Stimulated activated CD8-positive, alpha-beta memory T cell treated with anti-CD3 and anti-CD28 coated beads, Interleukin-15, amount 100 ng/mL, for 4 hours (primary cell): ENCODE measurements at regions not wholly inside any gene's neighbourhood (a gene's known extent, or its start where the extent isn't known, plus 50 kb on each side); places are given as distances from the start of the nearest gene placed in this dataset.
"Not testable (repeated sequence)": the region's sequence is repeated elsewhere in the genome, so short reads cannot be mapped to it uniquely, and the experiment has no call there.

Experiments used
- DNase-seq, 2 donors: peaks; one replicate each; pipeline ENCODE4 v3.0.0-alpha.2; 2020; ENCODE audit warnings: low read depth in 2 of 2

DNA sequence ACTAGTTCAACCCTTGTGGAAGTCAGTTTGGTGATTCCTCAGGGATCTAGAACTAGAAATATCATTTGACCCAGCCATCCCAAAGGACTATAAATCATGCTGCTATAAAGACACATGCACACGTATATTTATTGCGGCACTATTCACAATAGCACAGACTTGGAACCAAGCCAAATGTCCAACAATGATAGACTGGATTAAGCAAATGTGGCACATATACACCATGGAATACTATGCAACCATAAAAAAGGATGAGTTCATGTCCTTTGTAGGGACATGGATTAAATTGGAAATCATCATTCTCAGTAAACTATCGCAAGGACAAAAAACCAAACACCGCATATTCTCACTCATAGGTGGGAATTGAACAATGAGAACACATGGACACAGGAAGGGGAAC is 157.8 kb downstream of the MSN start:
- not testable (repeated sequence) for DNase-seq

DNA sequence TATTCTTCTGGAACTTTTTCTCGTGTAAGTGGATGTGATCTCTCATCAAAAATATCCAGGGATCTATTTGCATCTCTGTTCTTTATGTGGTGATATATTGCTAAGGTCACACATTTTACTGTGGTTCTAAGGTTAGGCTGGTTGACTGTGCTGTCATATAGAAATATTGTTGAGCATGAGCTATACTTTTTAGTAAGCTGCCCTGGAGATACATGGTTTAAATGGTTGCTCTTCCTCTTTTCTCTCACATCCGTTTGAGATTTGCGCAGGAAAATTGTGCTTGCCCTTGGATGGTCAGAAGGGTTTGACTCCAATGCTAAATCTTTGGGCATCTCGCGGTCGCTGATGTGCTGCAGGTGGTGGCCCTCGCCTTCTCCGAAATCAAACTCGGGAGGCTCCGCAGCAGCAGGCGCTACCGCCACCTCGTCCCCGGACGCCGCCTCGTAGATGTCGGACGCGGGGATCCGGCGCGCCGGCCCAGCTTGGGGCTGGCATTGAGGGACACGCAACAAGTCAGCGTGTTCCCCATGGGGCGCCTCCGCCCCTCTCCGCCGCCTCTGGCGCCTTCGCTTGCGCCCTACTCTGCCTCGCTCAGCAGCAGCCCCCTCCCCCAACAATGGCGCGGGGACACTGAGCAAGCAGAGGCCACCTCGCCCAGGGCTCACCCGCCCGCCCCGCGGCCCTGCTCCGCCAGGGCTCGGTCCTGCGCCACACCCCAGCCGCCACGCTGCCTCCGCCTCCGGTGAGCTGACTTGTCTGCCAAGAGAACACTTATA is 154.5 kb downstream of the MSN start:
- DNase-seq, result peak in 1 of 2 donors; percentile 4

DNA sequence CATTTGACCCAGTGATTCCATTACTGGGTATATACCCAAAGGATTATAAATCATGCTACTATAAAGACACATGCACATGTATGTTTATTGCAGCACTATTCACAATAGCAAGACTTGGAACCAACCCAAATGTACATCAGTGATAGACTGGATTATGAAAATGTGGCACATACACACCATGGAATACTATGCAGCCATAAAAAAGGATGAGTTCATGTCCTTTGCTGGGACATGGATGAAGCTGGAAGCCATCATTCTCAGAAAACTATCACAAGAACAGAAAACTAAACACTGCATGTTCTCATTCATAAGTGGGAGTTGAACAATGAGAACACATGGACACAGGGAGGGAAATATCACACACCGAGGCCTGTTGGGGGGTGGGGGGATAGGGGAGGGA is 152.5 kb downstream of the MSN start:
- DNase-seq, result not testable (repeated sequence)

DNA sequence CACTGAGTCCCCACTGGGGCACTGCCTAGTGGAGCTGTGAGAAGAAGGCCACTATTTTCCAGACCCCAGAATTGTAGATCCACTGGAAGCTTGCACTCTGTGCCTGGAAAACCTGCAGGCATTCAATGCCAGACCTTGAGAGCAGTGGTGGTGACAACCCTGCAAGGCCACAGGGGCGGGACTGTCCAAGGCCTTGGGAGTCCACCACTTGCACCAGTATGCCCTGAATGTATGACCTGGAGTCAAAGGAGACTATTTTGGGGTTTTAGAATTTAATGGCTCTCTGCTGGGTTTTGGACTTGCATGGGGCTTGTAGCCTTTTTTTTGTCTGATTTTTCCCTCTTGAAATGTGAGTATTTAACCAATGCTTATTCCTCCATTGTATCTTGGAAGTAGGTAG is 145.8 kb downstream of the MSN start:
- DNase-seq, result no peak

DNA sequence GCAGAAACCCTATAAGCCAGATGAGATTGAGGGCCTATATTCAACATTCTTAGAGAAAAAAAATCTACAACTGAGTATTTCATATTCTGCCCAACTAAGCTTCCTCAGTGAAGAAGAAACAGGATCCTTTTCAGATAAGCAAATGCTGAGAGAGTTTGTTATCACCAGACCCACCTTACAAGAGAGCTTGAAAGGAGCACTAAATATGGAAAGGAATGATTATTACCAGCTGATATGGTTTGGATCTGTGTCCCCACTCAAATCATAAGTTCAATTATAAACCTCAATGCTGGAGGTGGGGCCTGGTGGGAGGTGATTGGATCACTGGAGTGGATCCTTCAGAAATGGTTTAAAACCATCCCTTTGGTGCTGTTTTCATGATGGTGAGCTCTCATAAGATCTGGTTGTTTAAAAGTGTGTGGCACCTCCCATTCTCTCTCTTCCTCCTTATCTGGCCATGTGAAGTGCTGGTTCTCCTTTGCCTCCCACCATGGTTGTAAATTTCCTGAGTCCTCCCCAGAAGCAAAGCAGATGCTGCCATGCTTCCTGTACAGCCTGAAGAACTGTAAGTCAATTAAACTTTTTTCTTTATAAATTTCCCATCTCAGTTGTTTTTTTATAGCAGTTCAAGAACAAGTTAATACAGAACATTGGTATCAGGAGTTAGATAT is 144.2 kb downstream of the MSN start:
- no peak for DNase-seq
